Gastroesophageal sphincter (tissue), 4 donors: ENCODE measurements at regions not wholly inside any gene's neighbourhood (a gene's known extent, or its start where the extent isn't known, plus 50 kb on each side); places are given as distances from the start of the nearest gene placed in this dataset.

Experiments used
- ATAC-seq: fragments of 150-250 bp; one replicate; pipeline ENCODE4 v1.9.1; 2016; ENCODE audit warnings: mild to moderate bottlenecking, moderate library complexity
- H3K27ac ChIP-seq, 4 donors: fragments of 200-600 bp; sonication (generic) in 3 of 4; 1 replicate in 3 of 4; 2 replicates in 1 of 4; pipeline ENCODE4 v1.5.1; 2016 to 2019
- H3K27me3 ChIP-seq: fragments of 200-600 bp; sonication (generic); one replicate; pipeline ENCODE4 v1.5.1; 2019
- H3K36me3 ChIP-seq, 2 donors: fragments of 200-600 bp; sonication (generic); one replicate each; pipeline ENCODE4 v1.5.1; 2019; ENCODE audit warnings: control low read depth in 1 of 2
- H3K4me1 ChIP-seq, 3 donors: fragments of 200-600 bp; sonication (generic); 1 replicate in 2 of 3; 2 replicates in 1 of 3; pipeline ENCODE4 v1.5.1; 2016 to 2019; ENCODE audit warnings: control low read depth in 2 of 3
- H3K4me3 ChIP-seq, 2 donors: fragments of 200-600 bp; sonication (generic); one replicate each; pipeline ENCODE4 v1.5.1; 2019; ENCODE audit warnings: mild to moderate bottlenecking in 1 of 2, moderate library complexity in 1 of 2
- H3K9me3 ChIP-seq, 3 donors: fragments of 200-600 bp; sonication (generic); one replicate each; pipeline ENCODE4 v1.5.1; 2017 to 2019; ENCODE audit warnings: control low read depth in 2 of 3
- CTCF ChIP-seq, 4 experiments: fragments of 200-600 bp in 2 of 4; fragments of 450-650 bp in 2 of 4; sonication (generic) in 1 of 4; IDR thresholded peaks; one replicate each; pipeline ENCODE4 v1.5.1; 2017 to 2019; ENCODE audit warnings: antibody characterized with exemption in 4 of 4, mild to moderate bottlenecking in 2 of 4, moderate library complexity in 2 of 4
- EP300 ChIP-seq: sonication (generic); formaldehyde crosslinking; IDR thresholded peaks from one replicate; pipeline ENCODE4 v1.6.1; 2017; ENCODE audit warnings: antibody characterized with exemption, mild to moderate bottlenecking
- POLR2A ChIP-seq, 2 donors: fragments of 450-650 bp; IDR thresholded peaks; one replicate each; pipeline ENCODE4 v1.6.1; 2017; ENCODE audit warnings: antibody characterized with exemption in 2 of 2, mild to moderate bottlenecking in 2 of 2, moderate library complexity in 1 of 2
- POLR2AphosphoS5 ChIP-seq: sonication (generic); formaldehyde crosslinking; IDR thresholded peaks from one replicate; pipeline ENCODE4 v1.6.1; 2017; ENCODE audit warnings: antibody characterized with exemption
- WGBS, 2 donors: methylation state at CpG; one replicate each; pipeline ENCODE4 v1.1.5; 2018; ENCODE audit warnings: low coverage in 1 of 2; 5-methylcytosine and 5-hydroxymethylcytosine counted together

DNA sequence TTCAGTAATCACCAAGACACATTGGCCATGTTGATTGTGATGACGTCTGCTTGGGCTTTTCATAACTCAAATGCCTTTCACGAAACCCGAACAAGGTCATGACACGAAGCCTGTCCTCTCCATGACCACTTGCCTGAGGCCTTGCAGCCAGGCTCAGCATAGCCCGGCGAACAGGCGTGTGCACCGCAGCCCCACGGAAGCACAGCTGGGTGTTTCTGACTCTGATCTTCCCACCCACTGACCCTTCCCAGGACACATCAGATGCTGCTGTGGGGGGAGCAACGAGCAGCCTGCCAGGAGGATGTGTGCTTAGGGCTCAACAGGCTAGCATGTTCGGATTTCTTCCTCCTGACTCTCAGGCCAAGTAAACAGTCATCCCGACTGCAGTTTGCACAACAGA lies 369.4 kb upstream of the SALL3 start:
- Histone ChIP-seq H3K4me3 (no peak overlapping the region), H3K4me1 (no peaks in the 10 kb centered on the region), H3K27ac (no peak overlapping the region), H3K27me3 (peaks cover 26% of the 10 kb centered on the region), H3K9me3 (peaks cover 0 to under 1% (median 0%) of the 10 kb centered on the region in 3 donors), H3K36me3 (no peaks in the 10 kb centered on the region)
- TF ChIP-seq POLR2A (IDR thresholded peaks at IDR 0.05): no peak
- no peak for ATAC-seq
- WGBS, 2 donors: 38% methylated on average over 4 of the region's 12 CpGs; no CpG with 5 or more reads in 1 of the 2 donors

GRCh38 chr18:78611201-78611800 lies 368.3 kb upstream of the SALL3 start:
- no peak for ATAC-seq
- Histone ChIP-seq H3K36me3 (no peaks in the 10 kb centered on the region), H3K9me3 (peaks cover 0 to 11% (median 0%) of the 10 kb centered on the region in 3 donors), H3K27me3 (peaks cover 26% of the 10 kb centered on the region), H3K4me1 (no peaks in the 10 kb centered on the region), H3K4me3 (no peak overlapping the region), H3K27ac (no peak overlapping the region)
- TF ChIP-seq POLR2A (IDR thresholded peaks at IDR 0.05) (no peak), POLR2AphosphoS5 (no peak), CTCF (IDR thresholded peaks at IDR 0.05) (no peak), EP300 (no peak)
- 74 to 100% methylated on average over 1 to 9 of the region's 16 CpGs for WGBS, 2 donors

- TF ChIP-seq CTCF (IDR thresholded peaks at IDR 0.05): no peak
- TF ChIP-seq POLR2AphosphoS5: no peak
- TF ChIP-seq POLR2A (IDR thresholded peaks at IDR 0.05): no peak
- TF ChIP-seq EP300: no peak
- Histone ChIP-seq H3K36me3 (no peaks in the 10 kb centered on the region), H3K27me3 (peaks cover 26% of the 10 kb centered on the region), H3K4me1 (no peaks in the 10 kb centered on the region), H3K4me3 (no peak overlapping the region), H3K9me3 (peaks cover 0 to 17% (median 0%) of the 10 kb centered on the region in 3 donors), H3K27ac (no peak overlapping the region)
- WGBS, 2 donors: 70% methylated on average over 9 of the region's 14 CpGs; no CpG with 5 or more reads in 1 of the 2 donors
- ATAC-seq: no peak
Observed at GRCh38 chr18:78611869-78612268, 367.7 kb upstream of the SALL3 start.

DNA sequence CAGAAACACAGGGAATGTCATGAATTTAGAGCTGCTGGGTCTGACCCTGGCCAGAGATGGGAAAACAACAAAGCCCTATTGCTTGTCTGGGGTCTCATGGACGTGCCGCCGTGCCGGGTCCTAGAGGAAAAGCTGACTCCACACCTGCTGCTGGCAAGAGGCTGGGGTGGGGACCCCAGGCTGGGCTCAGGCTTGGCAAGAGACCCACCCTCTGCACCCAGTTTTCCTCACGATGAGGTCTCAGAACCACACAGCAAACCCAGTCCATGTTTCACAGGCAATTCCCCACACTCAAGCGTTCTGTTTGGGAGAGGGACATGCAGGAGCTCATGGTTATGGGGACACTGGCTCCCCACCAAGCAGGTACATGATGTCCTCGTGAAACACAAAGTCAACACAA lies 367.3 kb upstream of the SALL3 start:
- TF ChIP-seq POLR2A (IDR thresholded peaks at IDR 0.05) (no peak), CTCF (IDR thresholded peaks at IDR 0.05) (no peak), EP300 (no peak), POLR2AphosphoS5 (no peak)
- no peaks in the 10 kb centered on the region for H3K4me1 ChIP-seq
- no peaks in the 10 kb centered on the region for H3K36me3 ChIP-seq
- ATAC-seq: no peak
- H3K27me3 ChIP-seq: peaks cover 22% of the 10 kb centered on the region
- 100% methylated on average over 1 of the region's 7 CpGs; no CpG with 5 or more reads in 1 of the 2 donors for WGBS, 2 donors
- no peak overlapping the region for H3K27ac ChIP-seq
- peaks cover 0 to 21% (median 0%) of the 10 kb centered on the region in 3 donors for H3K9me3 ChIP-seq
- no peak overlapping the region for H3K4me3 ChIP-seq

- Histone ChIP-seq H3K9me3 (peaks cover 0 to 21% (median 0%) of the 10 kb centered on the region in 3 donors), H3K36me3 (no peaks in the 10 kb centered on the region), H3K27ac (no peak overlapping the region), H3K4me1 (no peaks in the 10 kb centered on the region), H3K4me3 (no peak overlapping the region), H3K27me3 (peaks cover 17% of the 10 kb centered on the region)
- ATAC-seq: no peak
- no peak for TF ChIP-seq CTCF (IDR thresholded peaks at IDR 0.05)
- no peak for TF ChIP-seq EP300
- TF ChIP-seq POLR2A (IDR thresholded peaks at IDR 0.05): no peak
- TF ChIP-seq POLR2AphosphoS5: no peak
- 89 to 90% methylated on average over 3 to 7 of the region's 13 CpGs for WGBS, 2 donors
Observed at GRCh38 chr18:78612801-78613200, 366.8 kb upstream of the SALL3 start.
